ENCODE measurements at regions not wholly inside any gene's neighbourhood (a gene's known extent, or its start where the extent isn't known, plus 50 kb on each side); places are given as distances from the start of the nearest gene placed in this dataset.

DNA sequence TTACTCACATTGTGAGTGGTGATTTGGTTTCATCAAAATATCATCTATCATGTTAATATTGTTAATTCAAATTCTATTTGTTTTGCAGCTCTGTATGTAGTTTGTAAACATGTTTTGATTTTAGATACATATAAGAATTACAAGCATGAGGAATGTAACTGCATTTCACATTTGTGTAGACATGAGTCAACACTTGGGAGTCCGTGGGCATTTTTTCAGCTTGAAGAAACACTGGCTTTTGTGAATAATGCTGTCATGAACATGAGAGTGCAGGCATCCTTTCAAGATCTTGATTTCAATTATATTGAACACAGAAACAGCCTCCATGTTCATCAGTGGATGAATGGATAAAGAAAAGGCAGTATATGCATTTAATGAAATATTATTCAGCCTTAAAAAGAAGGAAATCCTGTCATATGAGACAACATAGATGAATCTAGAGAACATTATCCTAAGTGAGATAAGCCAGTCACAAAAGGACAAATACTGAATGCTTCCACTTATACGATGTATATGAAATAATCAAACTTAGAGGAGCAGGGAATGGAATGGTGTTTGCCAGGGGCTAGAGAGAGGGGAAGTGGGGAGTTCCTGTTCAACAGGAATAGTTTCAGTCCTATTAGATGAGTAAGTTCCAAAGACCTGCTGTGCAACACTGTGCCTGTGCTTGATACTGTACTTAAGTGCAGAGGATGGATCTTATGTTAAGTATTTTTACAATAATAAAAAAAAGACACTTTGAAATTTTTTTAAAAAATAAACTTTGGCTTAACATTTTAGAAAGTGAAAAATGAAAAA lies 194.9 kb downstream of the LRATD1 start:
- WGBS (ENCODE audit: insufficient coverage, insufficient replicate concordance, low lambda C conversion rate, missing lambda C conversion rate) = 34% methylated on average over 2 of the region's 2 CpGs
- intact Hi-C loops (cut with micrococcal nuclease; ENCODE audit: unreplicated experiment) (no loop called here), in situ Hi-C loops (cut with MboI) (no loop called here)
- no peaks in the 10 kb centered on the region for H4K20me1 ChIP-seq (ENCODE audit: control insufficient read depth, insufficient read depth)
- no peak overlapping the region for H3K9ac ChIP-seq (ENCODE audit: control insufficient read depth, insufficient read depth, low read length)
- RAD21 ChIA-PET (ENCODE audit: unreplicated experiment) = no interaction called here
- H3K79me2 ChIP-seq (ENCODE audit: control insufficient read depth, insufficient read depth, low read length) = no peaks in the 10 kb centered on the region
- BruUV-seq (replicated peaks) = no TSS peak
- no peaks in the 10 kb centered on the region for H3K36me3 ChIP-seq (ENCODE audit: control insufficient read depth in 2 of 2, insufficient read depth in 2 of 2, low read length in 1 of 2)
- POLR2A ChIA-PET = no interaction called here
- no peaks in the 10 kb centered on the region; a peak in 1 of 4 replicates for H3K27me3 ChIP-seq (replicated peaks in 1 of 2; ENCODE audit: control insufficient read depth in 2 of 2, insufficient read depth in 2 of 2, low read length in 1 of 2)
- H3K27ac ChIP-seq (ENCODE audit: control insufficient read depth, insufficient read depth) = no peak overlapping the region
- DNase-seq (ENCODE audit: low read depth, low spot score) (no peak), FAIRE-seq (no peak), ATAC-seq (no peak)
- CTCF ChIA-PET = no interaction called here
- H3K4me2 ChIP-seq (ENCODE audit: control insufficient read depth, insufficient read depth) = no peak overlapping the region
- H3K9me3 ChIP-seq (replicated peaks; ENCODE audit: control insufficient read depth, insufficient read depth, low read length) = no peaks in the 10 kb centered on the region
- TF ChIP-seq CHD2 (IDR thresholded peaks at IDR 0.05; ENCODE audit: borderline replicate concordance, low read depth, low read length) = no peak
- TF ChIP-seq E2F4 (IDR thresholded peaks at IDR 0.05; ENCODE audit: low read depth, low read length) = no peak
- TF ChIP-seq RUNX3 (IDR thresholded peaks at IDR 0.05; ENCODE audit: low read length) = no peak
- no peak overlapping the region for H2AFZ ChIP-seq (ENCODE audit: control insufficient read depth, low read depth, low read length)
- H3K4me1 ChIP-seq (ENCODE audit: control insufficient read depth, insufficient read depth, low read length) = no peaks in the 10 kb centered on the region
- H3K4me3 ChIP-seq = no peak overlapping the region
- SMC1A ChIA-PET (ENCODE audit: uncharacterized antibody, unreplicated experiment) = no interaction called here

DNA sequence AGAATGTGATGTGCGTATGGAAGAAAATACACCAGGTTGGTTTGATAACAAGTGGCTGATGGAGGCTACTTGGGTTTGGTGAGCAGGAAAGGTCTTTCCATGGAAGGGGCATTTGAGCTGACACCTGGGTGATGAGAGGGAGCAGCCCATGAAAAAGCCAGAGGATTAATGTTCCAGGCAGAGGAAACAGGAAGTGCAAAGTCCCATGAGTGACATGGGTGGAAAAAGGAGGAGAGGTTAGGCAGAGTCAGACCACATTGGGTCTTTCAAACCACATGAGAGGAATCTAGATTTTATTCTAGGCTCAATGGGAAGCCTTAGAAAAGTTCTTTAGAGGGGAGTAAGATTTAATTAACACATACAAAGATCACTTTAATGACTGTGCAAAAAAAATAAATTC lies 195.7 kb downstream of the LRATD1 start:
- BruUV-seq (replicated peaks) = no TSS peak
- CTCF ChIA-PET = no interaction called here
- H3K4me1 ChIP-seq (ENCODE audit: control insufficient read depth, insufficient read depth, low read length) = no peaks in the 10 kb centered on the region
- POLR2A ChIA-PET = no interaction called here
- RAD21 ChIA-PET (ENCODE audit: unreplicated experiment) = no interaction called here
- no peak overlapping the region for H3K4me3 ChIP-seq
- H3K27me3 ChIP-seq (replicated peaks in 1 of 2; ENCODE audit: control insufficient read depth in 2 of 2, insufficient read depth in 2 of 2, low read length in 1 of 2) = no peaks in the 10 kb centered on the region
- H3K9ac ChIP-seq (ENCODE audit: control insufficient read depth, insufficient read depth, low read length) = no peak overlapping the region
- ATAC-seq (no peak), DNase-seq (ENCODE audit: low read depth, low spot score) (no peak), FAIRE-seq (no peak)
- 41% methylated on average over 1 of the region's 1 CpG for WGBS (ENCODE audit: insufficient coverage, insufficient replicate concordance, low lambda C conversion rate, missing lambda C conversion rate)
- H2AFZ ChIP-seq (ENCODE audit: control insufficient read depth, low read depth, low read length) = no peak overlapping the region
- no peak overlapping the region for H3K27ac ChIP-seq (ENCODE audit: control insufficient read depth, insufficient read depth)
- TF ChIP-seq SMAD1 (IDR thresholded peaks at IDR 0.05; ENCODE audit: low read depth, partially characterized antibody) = no peak
- TF ChIP-seq MYC (IDR thresholded peaks at IDR 0.05; ENCODE audit: insufficient read depth, insufficient read length, insufficient replicate concordance, low read length, severe bottlenecking) = no peak
- TF ChIP-seq JUNB (IDR thresholded peaks at IDR 0.05) = no peak
- intact Hi-C loops (cut with micrococcal nuclease; ENCODE audit: unreplicated experiment) = no loop called here
- in situ Hi-C loops (cut with MboI) = no loop called here
- H3K4me2 ChIP-seq (ENCODE audit: control insufficient read depth, insufficient read depth) = no peak overlapping the region
- no peaks in the 10 kb centered on the region for H3K9me3 ChIP-seq (replicated peaks; ENCODE audit: control insufficient read depth, insufficient read depth, low read length)
- SMC1A ChIA-PET (ENCODE audit: uncharacterized antibody, unreplicated experiment) = no interaction called here
- no peaks in the 10 kb centered on the region for H3K79me2 ChIP-seq (ENCODE audit: control insufficient read depth, insufficient read depth, low read length)
- no peaks in the 10 kb centered on the region for H4K20me1 ChIP-seq (ENCODE audit: control insufficient read depth, insufficient read depth)
- H3K36me3 ChIP-seq (ENCODE audit: control insufficient read depth in 2 of 2, insufficient read depth in 2 of 2, low read length in 1 of 2) = no peaks in the 10 kb centered on the region

Measured in GM12878 (cell line).